ENCODE measurements at regions not wholly inside any gene's neighbourhood (a gene's known extent, or its start where the extent isn't known, plus 50 kb on each side); places are given as distances from the start of the nearest gene placed in this dataset.

GRCh38 chr15:45796433-45796832 lies 161.6 kb downstream of the SQOR start:
- Histone ChIP-seq H2BK12ac (ENCODE audit: insufficient read length, low read depth, low read length) (no peak overlapping the region), H3K79me2 (ENCODE audit: insufficient read depth, low read length) (no peaks in the 10 kb centered on the region), H3K27ac (ENCODE audit: insufficient read length, low read depth, low read length) (no peak overlapping the region), H4K20me1 (ENCODE audit: control insufficient read depth, insufficient read depth, insufficient read length) (no peaks in the 10 kb centered on the region), H4K8ac (replicated peaks; ENCODE audit: insufficient read length, low read depth, low read length) (no peak overlapping the region), H3K4me1 (ENCODE audit: insufficient read depth, low read length) (no peaks in the 10 kb centered on the region), H3K18ac (ENCODE audit: insufficient read length, low read depth, low read length) (no peak overlapping the region), H2BK15ac (ENCODE audit: low read depth, low read length) (no peak overlapping the region), H3K14ac (ENCODE audit: insufficient read depth, low read length) (no peak overlapping the region), H2BK20ac (ENCODE audit: low read depth, low read length, poor library complexity, severe bottlenecking) (no peak overlapping the region), H3K4me2 (ENCODE audit: insufficient read depth, insufficient read length, low read length) (no peak overlapping the region), H3K79me1 (ENCODE audit: insufficient read depth, low read depth, low read length, poor library complexity, severe bottlenecking) (no peaks in the 10 kb centered on the region), H3T11ph (ENCODE audit: low read length) (no peak overlapping the region), H4K5ac (ENCODE audit: insufficient read length, low read depth, low read length) (no peak overlapping the region), H3K4ac (ENCODE audit: low read depth, low read length) (no peak overlapping the region), H2AK5ac (ENCODE audit: insufficient read length, low read length) (no peak overlapping the region), H2BK120ac (ENCODE audit: low read depth, low read length, poor library complexity, severe bottlenecking) (no peak overlapping the region), H3K23me2 (ENCODE audit: insufficient read length, low read depth, low read length, poor library complexity, severe bottlenecking) (no peaks in the 10 kb centered on the region), H3K23ac (ENCODE audit: insufficient read length, low read depth, low read length) (no peak overlapping the region), H2AFZ (ENCODE audit: low read length) (no peak overlapping the region), H3K9me3 (ENCODE audit: control insufficient read depth, low read depth, low read length) (no peaks in the 10 kb centered on the region), H3K56ac (ENCODE audit: insufficient read length, low read depth, low read length) (no peak overlapping the region), H3K27me3 (ENCODE audit: insufficient read depth, low read length) (no peaks in the 10 kb centered on the region), H3K9ac (ENCODE audit: extremely low read depth, insufficient read length, low read length) (no peak overlapping the region), H2BK5ac (ENCODE audit: insufficient read length, low read length) (no peak overlapping the region), H4K91ac (ENCODE audit: insufficient read length, low read depth, low read length) (no peak overlapping the region)
- no peak overlapping the region for H3K4me3 Mint-ChIP-seq
- peaks cover 6% of the 10 kb centered on the region for H3K27me3 Mint-ChIP-seq (ENCODE audit: low read depth)
- TF ChIP-seq, protein P1, sequence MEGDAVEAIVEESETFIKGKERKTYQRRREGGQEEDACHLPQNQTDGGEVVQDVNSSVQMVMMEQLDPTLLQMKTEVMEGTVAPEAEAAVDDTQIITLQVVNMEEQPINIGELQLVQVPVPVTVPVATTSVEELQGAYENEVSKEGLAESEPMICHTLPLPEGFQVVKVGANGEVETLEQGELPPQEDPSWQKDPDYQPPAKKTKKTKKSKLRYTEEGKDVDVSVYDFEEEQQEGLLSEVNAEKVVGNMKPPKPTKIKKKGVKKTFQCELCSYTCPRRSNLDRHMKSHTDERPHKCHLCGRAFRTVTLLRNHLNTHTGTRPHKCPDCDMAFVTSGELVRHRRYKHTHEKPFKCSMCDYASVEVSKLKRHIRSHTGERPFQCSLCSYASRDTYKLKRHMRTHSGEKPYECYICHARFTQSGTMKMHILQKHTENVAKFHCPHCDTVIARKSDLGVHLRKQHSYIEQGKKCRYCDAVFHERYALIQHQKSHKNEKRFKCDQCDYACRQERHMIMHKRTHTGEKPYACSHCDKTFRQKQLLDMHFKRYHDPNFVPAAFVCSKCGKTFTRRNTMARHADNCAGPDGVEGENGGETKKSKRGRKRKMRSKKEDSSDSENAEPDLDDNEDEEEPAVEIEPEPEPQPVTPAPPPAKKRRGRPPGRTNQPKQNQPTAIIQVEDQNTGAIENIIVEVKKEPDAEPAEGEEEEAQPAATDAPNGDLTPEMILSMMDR (conservative IDR thresholded peaks at IDR 0.05): no peak
- no peaks in the 10 kb centered on the region for H3K36me3 Mint-ChIP-seq (ENCODE audit: insufficient read depth in 1 of 3, low read depth in 3 of 3)
- WGBS (ENCODE audit: extremely low coverage, insufficient read length, low lambda C conversion rate): no CpG with 5 or more reads among the region's 3 CpGs
- H3K9me3 Mint-ChIP-seq: no peaks in the 10 kb centered on the region
- H3K27ac Mint-ChIP-seq: no peak overlapping the region; a peak in 1 of 7 replicates
- no peak for DNase-seq
- H3K4me1 Mint-ChIP-seq: no peaks in the 10 kb centered on the region

Measured in H9 (cell line).